ENCODE measurements at regions not wholly inside any gene's neighbourhood (a gene's known extent, or its start where the extent isn't known, plus 50 kb on each side); places are given as distances from the start of the nearest gene placed in this dataset.
"Not testable (repeated sequence)": the region's sequence is repeated elsewhere in the genome, so short reads cannot be mapped to it uniquely, and the experiment has no call there.

- peak; percentile 82 to 83 for DNase-seq (ENCODE audit: low read depth in 2 of 2)
- H3K4me3 ChIP-seq (replicated peaks in 1 of 2; ENCODE audit: low read depth in 2 of 2, low read length in 2 of 2), result no peak overlapping the region
Observed at GRCh38 chr5:148740966-148741742, 85.3 kb upstream of the ADRB2 start.

GRCh38 chr5:148741766-148742165 is 84.6 kb upstream of the ADRB2 start:
- peak in 1 of 2 donors; percentile 22 for DNase-seq (ENCODE audit: low read depth in 2 of 2)
- not testable (repeated sequence) for H3K4me3 ChIP-seq (replicated peaks in 1 of 2; ENCODE audit: low read depth in 2 of 2, low read length in 2 of 2)

More at GRCh38 chr5:148740966-148741742, 85.3 kb upstream of the ADRB2 start:
- TF ChIP-seq CTCF (IDR thresholded peaks at IDR 0.05; ENCODE audit: low read depth, low read length), result peak; percentile 58

- not testable (repeated sequence) for DNase-seq (ENCODE audit: low read depth in 2 of 2); H3K4me3 ChIP-seq (replicated peaks in 1 of 2; ENCODE audit: low read depth in 2 of 2, low read length in 2 of 2)
Observed at GRCh38 chr5:148744380-148744779, 82.0 kb upstream of the ADRB2 start.

GRCh38 chr5:148746826-148747535 is 79.4 kb upstream of the ADRB2 start:
- no peak for TF ChIP-seq CTCF (IDR thresholded peaks at IDR 0.05; ENCODE audit: low read depth, low read length)
- peak; percentile 15 for DNase-seq (ENCODE audit: low read depth in 2 of 2)
- no peak overlapping the region for H3K4me3 ChIP-seq (replicated peaks in 1 of 2; ENCODE audit: low read depth in 2 of 2, low read length in 2 of 2)

- no peak overlapping the region for H3K4me3 ChIP-seq (replicated peaks in 1 of 2; ENCODE audit: low read depth in 2 of 2, low read length in 2 of 2)
- TF ChIP-seq CTCF (IDR thresholded peaks at IDR 0.05; ENCODE audit: low read depth, low read length), result no peak
- no peak for DNase-seq (ENCODE audit: low read depth in 2 of 2)
Observed at GRCh38 chr5:148747536-148747906, 78.9 kb upstream of the ADRB2 start.

GRCh38 chr5:148748702-148749392 is 77.6 kb upstream of the ADRB2 start:
- no peak overlapping the region for H3K4me3 ChIP-seq (replicated peaks in 1 of 2; ENCODE audit: low read depth in 2 of 2, low read length in 2 of 2)
- DNase-seq (ENCODE audit: low read depth in 2 of 2), result no peak
- no peak for TF ChIP-seq CTCF (IDR thresholded peaks at IDR 0.05; ENCODE audit: low read depth, low read length)

- no peak overlapping the region for H3K4me3 ChIP-seq (replicated peaks in 1 of 2; ENCODE audit: low read depth in 2 of 2, low read length in 2 of 2)
- DNase-seq (ENCODE audit: low read depth in 2 of 2), result peak in 1 of 2 donors; percentile 17
- no peak for TF ChIP-seq CTCF (IDR thresholded peaks at IDR 0.05; ENCODE audit: low read depth, low read length)
Observed at GRCh38 chr5:148750614-148751013, 75.8 kb upstream of the ADRB2 start.

Measured in cardiac fibroblast (primary cell).